ENCODE measurements at regions not wholly inside any gene's neighbourhood (a gene's known extent, or its start where the extent isn't known, plus 50 kb on each side); places are given as distances from the start of the nearest gene placed in this dataset.

DNA sequence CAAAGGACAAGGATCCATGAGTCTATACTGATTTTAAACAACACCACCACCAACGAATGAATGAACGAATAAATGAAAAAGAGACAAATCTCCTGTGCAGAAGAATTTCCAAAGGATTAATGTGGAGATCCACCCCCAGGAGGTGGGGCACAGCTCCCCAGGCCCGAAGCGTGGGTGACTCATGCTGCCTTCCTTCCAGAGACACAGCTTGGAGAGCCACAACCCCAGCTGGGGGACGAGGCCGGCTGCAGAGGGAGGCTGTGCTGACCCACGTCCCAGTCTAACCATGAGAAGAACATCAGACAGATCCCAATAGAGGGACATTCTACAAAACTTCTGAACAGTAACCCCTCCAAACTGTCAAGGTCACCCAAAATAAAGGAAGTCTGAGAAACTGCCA is 557.3 kb upstream of the SALL3 start:
- no peak for ATAC-seq
- TF ChIP-seq ZNF8 (CRISPR knock-in tag; IDR thresholded peaks at IDR 0.05): no peak
- TF ChIP-seq, protein P1, sequence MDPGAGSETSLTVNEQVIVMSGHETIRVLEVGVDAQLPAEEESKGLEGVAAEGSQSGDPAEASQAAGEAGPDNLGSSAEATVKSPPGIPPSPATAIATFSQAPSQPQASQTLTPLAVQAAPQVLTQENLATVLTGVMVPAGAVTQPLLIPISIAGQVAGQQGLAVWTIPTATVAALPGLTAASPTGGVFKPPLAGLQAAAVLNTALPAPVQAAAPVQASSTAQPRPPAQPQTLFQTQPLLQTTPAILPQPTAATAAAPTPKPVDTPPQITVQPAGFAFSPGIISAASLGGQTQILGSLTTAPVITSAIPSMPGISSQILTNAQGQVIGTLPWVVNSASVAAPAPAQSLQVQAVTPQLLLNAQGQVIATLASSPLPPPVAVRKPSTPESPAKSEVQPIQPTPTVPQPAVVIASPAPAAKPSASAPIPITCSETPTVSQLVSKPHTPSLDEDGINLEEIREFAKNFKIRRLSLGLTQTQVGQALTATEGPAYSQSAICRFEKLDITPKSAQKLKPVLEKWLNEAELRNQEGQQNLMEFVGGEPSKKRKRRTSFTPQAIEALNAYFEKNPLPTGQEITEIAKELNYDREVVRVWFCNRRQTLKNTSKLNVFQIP (CRISPR knock-in tag; IDR thresholded peaks at IDR 0.05; ENCODE audit: borderline replicate concordance, low read depth): no peak
- TF ChIP-seq ZFP30 (CRISPR knock-in tag; IDR thresholded peaks at IDR 0.05): no peak
- TF ChIP-seq GLIS3 (CRISPR knock-in tag; IDR thresholded peaks at IDR 0.05): no peak
- no peak for TF ChIP-seq TOX (CRISPR knock-in tag; IDR thresholded peaks at IDR 0.05; ENCODE audit: borderline replicate concordance)
- TF ChIP-seq, protein P2, sequence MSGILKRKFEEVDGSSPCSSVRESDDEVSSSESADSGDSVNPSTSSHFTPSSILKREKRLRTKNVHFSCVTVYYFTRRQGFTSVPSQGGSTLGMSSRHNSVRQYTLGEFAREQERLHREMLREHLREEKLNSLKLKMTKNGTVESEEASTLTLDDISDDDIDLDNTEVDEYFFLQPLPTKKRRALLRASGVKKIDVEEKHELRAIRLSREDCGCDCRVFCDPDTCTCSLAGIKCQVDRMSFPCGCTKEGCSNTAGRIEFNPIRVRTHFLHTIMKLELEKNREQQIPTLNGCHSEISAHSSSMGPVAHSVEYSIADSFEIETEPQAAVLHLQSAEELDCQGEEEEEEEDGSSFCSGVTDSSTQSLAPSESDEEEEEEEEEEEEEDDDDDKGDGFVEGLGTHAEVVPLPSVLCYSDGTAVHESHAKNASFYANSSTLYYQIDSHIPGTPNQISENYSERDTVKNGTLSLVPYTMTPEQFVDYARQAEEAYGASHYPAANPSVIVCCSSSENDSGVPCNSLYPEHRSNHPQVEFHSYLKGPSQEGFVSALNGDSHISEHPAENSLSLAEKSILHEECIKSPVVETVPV (CRISPR knock-in tag; IDR thresholded peaks at IDR 0.05): no peak
- no peak for TF ChIP-seq OSR1 (CRISPR knock-in tag; IDR thresholded peaks at IDR 0.05)
- no peak for TF ChIP-seq ARNTL (CRISPR knock-in tag; IDR thresholded peaks at IDR 0.05; ENCODE audit: borderline replicate concordance, low read depth)
- no peak for TF ChIP-seq ZFP3 (CRISPR knock-in tag; IDR thresholded peaks at IDR 0.05)
- TF ChIP-seq RARB (CRISPR knock-in tag; IDR thresholded peaks at IDR 0.05): no peak
- no peak for TF ChIP-seq ISL1 (CRISPR knock-in tag; IDR thresholded peaks at IDR 0.05)
- no peak for TF ChIP-seq SNAI2 (CRISPR knock-in tag; IDR thresholded peaks at IDR 0.05)
- no peak for TF ChIP-seq PPARA (CRISPR knock-in tag; IDR thresholded peaks at IDR 0.05; ENCODE audit: borderline replicate concordance)
- TF ChIP-seq ZNF565 (CRISPR knock-in tag; conservative IDR thresholded peaks at IDR 0.05; ENCODE audit: low read depth): no peak
- TF ChIP-seq BACH2 (CRISPR knock-in tag; IDR thresholded peaks at IDR 0.05; ENCODE audit: borderline replicate concordance): no peak
- TF ChIP-seq, protein P3, sequence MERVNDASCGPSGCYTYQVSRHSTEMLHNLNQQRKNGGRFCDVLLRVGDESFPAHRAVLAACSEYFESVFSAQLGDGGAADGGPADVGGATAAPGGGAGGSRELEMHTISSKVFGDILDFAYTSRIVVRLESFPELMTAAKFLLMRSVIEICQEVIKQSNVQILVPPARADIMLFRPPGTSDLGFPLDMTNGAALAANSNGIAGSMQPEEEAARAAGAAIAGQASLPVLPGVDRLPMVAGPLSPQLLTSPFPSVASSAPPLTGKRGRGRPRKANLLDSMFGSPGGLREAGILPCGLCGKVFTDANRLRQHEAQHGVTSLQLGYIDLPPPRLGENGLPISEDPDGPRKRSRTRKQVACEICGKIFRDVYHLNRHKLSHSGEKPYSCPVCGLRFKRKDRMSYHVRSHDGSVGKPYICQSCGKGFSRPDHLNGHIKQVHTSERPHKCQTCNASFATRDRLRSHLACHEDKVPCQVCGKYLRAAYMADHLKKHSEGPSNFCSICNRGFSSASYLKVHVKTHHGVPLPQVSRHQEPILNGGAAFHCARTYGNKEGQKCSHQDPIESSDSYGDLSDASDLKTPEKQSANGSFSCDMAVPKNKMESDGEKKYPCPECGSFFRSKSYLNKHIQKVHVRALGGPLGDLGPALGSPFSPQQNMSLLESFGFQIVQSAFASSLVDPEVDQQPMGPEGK (CRISPR knock-in tag; IDR thresholded peaks at IDR 0.05; ENCODE audit: borderline replicate concordance): no peak
- no peak for TF ChIP-seq TCF4 (CRISPR knock-in tag; IDR thresholded peaks at IDR 0.05; ENCODE audit: borderline replicate concordance)
- no peak for TF ChIP-seq ZNF70 (CRISPR knock-in tag; IDR thresholded peaks at IDR 0.05)
- TF ChIP-seq, protein P4, sequence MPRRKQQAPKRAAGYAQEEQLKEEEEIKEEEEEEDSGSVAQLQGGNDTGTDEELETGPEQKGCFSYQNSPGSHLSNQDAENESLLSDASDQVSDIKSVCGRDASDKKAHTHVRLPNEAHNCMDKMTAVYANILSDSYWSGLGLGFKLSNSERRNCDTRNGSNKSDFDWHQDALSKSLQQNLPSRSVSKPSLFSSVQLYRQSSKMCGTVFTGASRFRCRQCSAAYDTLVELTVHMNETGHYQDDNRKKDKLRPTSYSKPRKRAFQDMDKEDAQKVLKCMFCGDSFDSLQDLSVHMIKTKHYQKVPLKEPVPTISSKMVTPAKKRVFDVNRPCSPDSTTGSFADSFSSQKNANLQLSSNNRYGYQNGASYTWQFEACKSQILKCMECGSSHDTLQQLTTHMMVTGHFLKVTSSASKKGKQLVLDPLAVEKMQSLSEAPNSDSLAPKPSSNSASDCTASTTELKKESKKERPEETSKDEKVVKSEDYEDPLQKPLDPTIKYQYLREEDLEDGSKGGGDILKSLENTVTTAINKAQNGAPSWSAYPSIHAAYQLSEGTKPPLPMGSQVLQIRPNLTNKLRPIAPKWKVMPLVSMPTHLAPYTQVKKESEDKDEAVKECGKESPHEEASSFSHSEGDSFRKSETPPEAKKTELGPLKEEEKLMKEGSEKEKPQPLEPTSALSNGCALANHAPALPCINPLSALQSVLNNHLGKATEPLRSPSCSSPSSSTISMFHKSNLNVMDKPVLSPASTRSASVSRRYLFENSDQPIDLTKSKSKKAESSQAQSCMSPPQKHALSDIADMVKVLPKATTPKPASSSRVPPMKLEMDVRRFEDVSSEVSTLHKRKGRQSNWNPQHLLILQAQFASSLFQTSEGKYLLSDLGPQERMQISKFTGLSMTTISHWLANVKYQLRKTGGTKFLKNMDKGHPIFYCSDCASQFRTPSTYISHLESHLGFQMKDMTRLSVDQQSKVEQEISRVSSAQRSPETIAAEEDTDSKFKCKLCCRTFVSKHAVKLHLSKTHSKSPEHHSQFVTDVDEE (CRISPR knock-in tag; IDR thresholded peaks at IDR 0.05): no peak
- TF ChIP-seq, protein P5, sequence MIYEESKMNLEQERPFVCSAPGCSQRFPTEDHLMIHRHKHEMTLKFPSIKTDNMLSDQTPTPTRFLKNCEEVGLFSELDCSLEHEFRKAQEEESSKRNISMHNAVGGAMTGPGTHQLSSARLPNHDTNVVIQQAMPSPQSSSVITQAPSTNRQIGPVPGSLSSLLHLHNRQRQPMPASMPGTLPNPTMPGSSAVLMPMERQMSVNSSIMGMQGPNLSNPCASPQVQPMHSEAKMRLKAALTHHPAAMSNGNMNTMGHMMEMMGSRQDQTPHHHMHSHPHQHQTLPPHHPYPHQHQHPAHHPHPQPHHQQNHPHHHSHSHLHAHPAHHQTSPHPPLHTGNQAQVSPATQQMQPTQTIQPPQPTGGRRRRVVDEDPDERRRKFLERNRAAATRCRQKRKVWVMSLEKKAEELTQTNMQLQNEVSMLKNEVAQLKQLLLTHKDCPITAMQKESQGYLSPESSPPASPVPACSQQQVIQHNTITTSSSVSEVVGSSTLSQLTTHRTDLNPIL (CRISPR knock-in tag; IDR thresholded peaks at IDR 0.05; ENCODE audit: low read depth): no peak

DNA sequence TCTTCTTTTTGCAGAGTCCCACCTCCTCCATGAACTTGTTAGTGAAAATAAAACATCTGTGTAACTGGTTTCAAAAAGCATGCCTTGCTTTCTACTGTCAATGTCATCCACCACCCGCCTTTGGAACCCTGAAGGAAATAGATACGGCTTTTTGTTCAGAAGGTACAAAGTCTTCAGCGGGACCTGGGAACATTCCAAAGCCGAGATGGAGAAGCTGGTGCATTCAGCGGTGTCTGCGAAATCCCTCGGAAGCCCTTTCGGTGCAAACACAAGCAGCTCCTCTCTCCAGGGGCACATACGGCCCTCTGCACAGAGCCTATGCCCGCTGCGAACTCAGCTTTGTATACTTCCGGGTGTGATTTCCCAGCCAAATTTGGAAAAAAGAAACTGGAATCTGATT is 555.8 kb upstream of the SALL3 start:
- TF ChIP-seq ZC3H10 (CRISPR knock-in tag; IDR thresholded peaks at IDR 0.05): no peak
- TF ChIP-seq, protein P2 (CRISPR knock-in tag; IDR thresholded peaks at IDR 0.05): no peak
- TF ChIP-seq RARB (CRISPR knock-in tag; IDR thresholded peaks at IDR 0.05): no peak
- no peak for TF ChIP-seq ZFP30 (CRISPR knock-in tag; IDR thresholded peaks at IDR 0.05)
- no peak for TF ChIP-seq ZNF8 (CRISPR knock-in tag; IDR thresholded peaks at IDR 0.05)
- TF ChIP-seq TCF4 (CRISPR knock-in tag; IDR thresholded peaks at IDR 0.05; ENCODE audit: borderline replicate concordance): no peak
- TF ChIP-seq, protein P4 (CRISPR knock-in tag; IDR thresholded peaks at IDR 0.05): no peak
- TF ChIP-seq OSR1 (CRISPR knock-in tag; IDR thresholded peaks at IDR 0.05): no peak
- no peak for TF ChIP-seq ESRRG (CRISPR knock-in tag; IDR thresholded peaks at IDR 0.05)
- no peak for TF ChIP-seq ZFP3 (CRISPR knock-in tag; IDR thresholded peaks at IDR 0.05)
- TF ChIP-seq PPARA (CRISPR knock-in tag; IDR thresholded peaks at IDR 0.05; ENCODE audit: borderline replicate concordance): no peak
- TF ChIP-seq ZNF70 (CRISPR knock-in tag; IDR thresholded peaks at IDR 0.05): no peak
- TF ChIP-seq, protein P3 (CRISPR knock-in tag; IDR thresholded peaks at IDR 0.05; ENCODE audit: borderline replicate concordance): no peak
- TF ChIP-seq CSDC2 (CRISPR knock-in tag; IDR thresholded peaks at IDR 0.05): no peak

More for the DNA sequence above, 555.8 kb upstream of the SALL3 start:
- no peak for ATAC-seq
